Natural killer cell treated with Interleukin-12 subunit alpha and Interleukin-12 subunit beta and Interleukin-15 and Interleukin-18, amount 100 ng/mL, for 72 hours (primary cell): ENCODE measurements at regions not wholly inside any gene's neighbourhood (a gene's known extent, or its start where the extent isn't known, plus 50 kb on each side); places are given as distances from the start of the nearest gene placed in this dataset.

ENCODE experiments used
- ATAC-seq, 2 donors: fragments of 150-1000 bp; cut with Tn5 transposase in 1 of 2; sonication (Bioruptor Pico), chemical (Tn5 transposase) in 1 of 2; 2 replicates each; pipeline ENCODE4 v1.10.0; 2021
- DNase-seq: peaks from one replicate; pipeline ENCODE4 v3.0.0; 2022; ENCODE audit warnings: low spot score
- H3K27ac Mint-ChIP-seq, 2 donors: 1 replicate in 1 of 2; 2 replicates in 1 of 2; pipeline ENCODE4 v1.8.0; 2022; ENCODE audit warnings: mixed read lengths in 2 of 2, mild to moderate bottlenecking in 1 of 2, moderate library complexity in 1 of 2
- H3K27me3 Mint-ChIP-seq, 2 donors: 1 replicate in 1 of 2; 2 replicates in 1 of 2; pipeline ENCODE4 v1.8.0; 2022; ENCODE audit warnings: mixed read lengths in 2 of 2
- H3K36me3 Mint-ChIP-seq: one replicate; pipeline ENCODE4 v1.8.0; 2022; ENCODE audit warnings: mixed read lengths
- H3K4me1 Mint-ChIP-seq, 2 donors: 1 replicate in 1 of 2; 2 replicates in 1 of 2; pipeline ENCODE4 v1.8.0; 2022; ENCODE audit warnings: low read depth in 2 of 2, mixed read lengths in 2 of 2, mild to moderate bottlenecking in 1 of 2
- H3K4me3 Mint-ChIP-seq: one replicate; pipeline ENCODE4 v1.8.0; 2022; ENCODE audit warnings: mixed read lengths
- H3K9me3 Mint-ChIP-seq: 2 replicates; pipeline ENCODE4 v1.8.0; 2022; ENCODE audit warnings: mixed read lengths

DNA sequence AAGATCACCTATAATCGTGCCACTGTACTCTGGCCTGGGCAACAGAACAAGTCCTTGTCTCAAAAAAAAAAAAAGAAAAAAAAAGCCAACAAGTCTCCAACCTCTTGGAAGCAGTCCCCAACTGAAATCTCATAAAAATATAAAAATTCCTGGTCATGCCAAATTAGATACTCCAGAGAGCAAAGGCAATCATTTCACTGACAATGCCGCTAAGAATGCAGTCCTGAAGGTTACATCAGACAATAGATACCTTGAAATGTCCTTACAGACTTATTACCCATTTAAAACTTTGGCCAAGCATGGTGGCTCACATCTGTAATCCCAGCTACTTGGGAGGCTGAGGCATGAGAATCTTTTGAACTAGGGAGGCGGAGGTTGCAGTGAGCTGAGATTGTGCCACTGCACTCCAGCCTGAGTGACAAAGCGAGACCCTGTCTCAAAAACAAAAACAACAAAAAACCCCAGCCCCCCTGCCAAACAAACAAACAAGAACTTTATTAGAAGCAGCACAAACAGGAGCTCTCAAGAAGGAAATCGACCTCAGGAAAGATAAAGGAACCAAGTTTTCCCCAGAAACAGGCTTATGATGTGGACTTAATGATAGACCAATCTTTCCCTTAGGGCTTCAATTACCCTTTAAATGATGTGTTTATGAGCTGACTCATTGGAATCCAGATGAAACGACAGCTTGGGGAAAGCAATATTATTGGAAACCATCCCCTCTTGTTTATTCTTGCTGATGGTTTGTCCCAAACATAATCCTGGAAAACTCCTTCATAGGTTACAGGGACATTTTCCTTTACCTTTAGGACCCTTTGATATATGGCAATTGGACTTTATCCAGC is 53.1 kb upstream of the XCR1 start:
- H3K27me3 Mint-ChIP-seq: no peaks in the 10 kb centered on the region
- no peaks in the 10 kb centered on the region for H3K9me3 Mint-ChIP-seq
- peak overlapping the region; percentile 64 to 87 for H3K27ac Mint-ChIP-seq
- H3K36me3 Mint-ChIP-seq: no peaks in the 10 kb centered on the region
- no peak overlapping the region for H3K4me3 Mint-ChIP-seq
- DNase-seq: no peak
- no peak for ATAC-seq
- H3K4me1 Mint-ChIP-seq: peaks cover 30% of the 10 kb centered on the region in 2 donors

DNA sequence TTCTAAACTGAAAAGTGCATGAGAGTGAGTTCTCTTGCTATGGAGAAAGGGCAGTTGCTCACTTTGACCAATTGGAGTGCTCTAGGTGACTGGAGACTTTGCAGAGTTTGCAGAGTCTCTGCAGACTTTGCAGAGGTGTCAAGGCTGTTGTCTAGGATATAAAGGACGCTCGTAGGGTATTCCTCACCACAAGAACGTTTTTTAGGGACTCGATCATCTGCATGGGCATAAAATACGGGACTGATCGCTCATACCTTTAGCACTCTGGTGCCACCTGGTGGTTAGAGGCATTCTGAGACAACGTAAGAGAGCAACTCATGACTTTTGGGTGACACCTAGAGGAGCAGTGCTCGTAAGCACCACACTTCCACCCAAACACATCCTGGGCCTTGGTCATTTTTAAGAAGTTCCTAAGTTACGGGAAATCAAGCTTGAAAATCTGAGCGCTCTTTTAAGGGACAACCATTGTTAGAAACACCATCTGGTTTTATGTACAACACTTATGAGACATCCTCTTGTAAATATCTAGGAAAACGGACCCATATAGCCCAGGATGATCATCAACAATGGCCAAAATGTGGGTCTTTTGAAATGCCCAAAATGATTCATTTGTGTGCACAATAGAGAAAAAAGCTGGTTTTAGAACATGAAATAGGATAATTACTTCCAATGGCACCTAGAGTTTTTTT is 51.6 kb upstream of the XCR1 start:
- ATAC-seq (peak; percentile 93 to 97), DNase-seq (peak; percentile 87)
- Mint-ChIP-seq H3K27me3 (no peaks in the 10 kb centered on the region), H3K27ac (peak overlapping the region; percentile 64 to 87), H3K4me1 (peaks cover 28 to 30% of the 10 kb centered on the region in 2 donors), H3K9me3 (no peaks in the 10 kb centered on the region), H3K36me3 (no peaks in the 10 kb centered on the region), H3K4me3 (no peak overlapping the region)
